BLaER1 (cell line): ENCODE measurements at regions not wholly inside any gene's neighbourhood (a gene's known extent, or its start where the extent isn't known, plus 50 kb on each side); places are given as distances from the start of the nearest gene placed in this dataset.

ENCODE experiments used
- H3K27ac ChIP-seq: shearing (Covaris generic); formaldehyde crosslinking; 2 replicates; pipeline ENCODE4 v1.8.1; 2022
- H3K27me3 ChIP-seq: shearing (Covaris generic); formaldehyde crosslinking; 2 replicates; pipeline ENCODE4 v1.8.1; 2022
- H3K36me3 ChIP-seq: shearing (Covaris generic); formaldehyde crosslinking; 2 replicates; pipeline ENCODE4 v1.8.1; 2022
- H3K4me1 ChIP-seq: shearing (Covaris generic); formaldehyde crosslinking; 2 replicates; pipeline ENCODE4 v1.8.1; 2022
- H3K4me2 ChIP-seq: shearing (Covaris generic); formaldehyde crosslinking; 2 replicates; pipeline ENCODE4 v1.8.1; 2022
- H3K4me3 ChIP-seq: shearing (Covaris generic); formaldehyde crosslinking; 2 replicates; pipeline ENCODE4 v1.8.1; 2022
- H3K9ac ChIP-seq: shearing (Covaris generic); formaldehyde crosslinking; 2 replicates; pipeline ENCODE4 v1.8.1; 2022
- H3K9me3 ChIP-seq: shearing (Covaris generic); formaldehyde crosslinking; 2 replicates; pipeline ENCODE4 v1.8.1; 2022
- H4K20me1 ChIP-seq: shearing (Covaris generic); formaldehyde crosslinking; 2 replicates; pipeline ENCODE4 v1.8.1; 2022
- Cebpa-rat ChIP-seq: shearing (Covaris generic); IDR thresholded peaks from 2 replicates; pipeline ENCODE4 v1.8.1; 2022

GRCh38 chr6:144544266-144544830 lies 259.2 kb downstream of the UTRN start:
- Histone ChIP-seq H3K9me3 (no peaks in the 10 kb centered on the region), H3K9ac (no peak overlapping the region), H3K27ac (no peak overlapping the region), H3K36me3 (peaks cover 82% of the 10 kb centered on the region), H3K4me1 (no peaks in the 10 kb centered on the region), H3K4me2 (no peak overlapping the region), H4K20me1 (no peaks in the 10 kb centered on the region), H3K4me3 (no peak overlapping the region), H3K27me3 (no peaks in the 10 kb centered on the region)
- TF ChIP-seq Cebpa-rat, result no peak

GRCh38 chr6:144546807-144547206 lies 261.7 kb downstream of the UTRN start:
- no peak for TF ChIP-seq Cebpa-rat
- H3K9ac ChIP-seq, result no peak overlapping the region
- H3K4me1 ChIP-seq, result no peaks in the 10 kb centered on the region

GRCh38 chr6:144547409-144547808 lies 262.3 kb downstream of the UTRN start:
- no peak overlapping the region for H3K27ac ChIP-seq
- H3K9me3 ChIP-seq, result no peaks in the 10 kb centered on the region
- H3K4me1 ChIP-seq, result no peaks in the 10 kb centered on the region
- H3K4me2 ChIP-seq, result no peak overlapping the region
- no peaks in the 10 kb centered on the region for H3K27me3 ChIP-seq
- no peak for TF ChIP-seq Cebpa-rat
- H3K9ac ChIP-seq, result no peak overlapping the region
- no peaks in the 10 kb centered on the region for H4K20me1 ChIP-seq
- peaks cover 81% of the 10 kb centered on the region for H3K36me3 ChIP-seq
- H3K4me3 ChIP-seq, result no peak overlapping the region

More at GRCh38 chr6:144546807-144547206, 261.7 kb downstream of the UTRN start:
- Histone ChIP-seq H3K4me3 (no peak overlapping the region), H3K36me3 (peaks cover 81% of the 10 kb centered on the region), H3K9me3 (no peaks in the 10 kb centered on the region), H3K4me2 (no peak overlapping the region), H4K20me1 (no peaks in the 10 kb centered on the region), H3K27ac (no peak overlapping the region), H3K27me3 (no peaks in the 10 kb centered on the region)

- no peaks in the 10 kb centered on the region for H3K9me3 ChIP-seq
- no peak overlapping the region for H3K27ac ChIP-seq
- H3K9ac ChIP-seq, result no peak overlapping the region
- H4K20me1 ChIP-seq, result no peaks in the 10 kb centered on the region
- H3K4me3 ChIP-seq, result no peak overlapping the region
- no peaks in the 10 kb centered on the region for H3K4me1 ChIP-seq
- peaks cover 81% of the 10 kb centered on the region for H3K36me3 ChIP-seq
- H3K27me3 ChIP-seq, result no peaks in the 10 kb centered on the region
- no peak for TF ChIP-seq Cebpa-rat
- H3K4me2 ChIP-seq, result no peak overlapping the region
Measured at GRCh38 chr6:144548536-144548935, 263.4 kb downstream of the UTRN start.

DNA sequence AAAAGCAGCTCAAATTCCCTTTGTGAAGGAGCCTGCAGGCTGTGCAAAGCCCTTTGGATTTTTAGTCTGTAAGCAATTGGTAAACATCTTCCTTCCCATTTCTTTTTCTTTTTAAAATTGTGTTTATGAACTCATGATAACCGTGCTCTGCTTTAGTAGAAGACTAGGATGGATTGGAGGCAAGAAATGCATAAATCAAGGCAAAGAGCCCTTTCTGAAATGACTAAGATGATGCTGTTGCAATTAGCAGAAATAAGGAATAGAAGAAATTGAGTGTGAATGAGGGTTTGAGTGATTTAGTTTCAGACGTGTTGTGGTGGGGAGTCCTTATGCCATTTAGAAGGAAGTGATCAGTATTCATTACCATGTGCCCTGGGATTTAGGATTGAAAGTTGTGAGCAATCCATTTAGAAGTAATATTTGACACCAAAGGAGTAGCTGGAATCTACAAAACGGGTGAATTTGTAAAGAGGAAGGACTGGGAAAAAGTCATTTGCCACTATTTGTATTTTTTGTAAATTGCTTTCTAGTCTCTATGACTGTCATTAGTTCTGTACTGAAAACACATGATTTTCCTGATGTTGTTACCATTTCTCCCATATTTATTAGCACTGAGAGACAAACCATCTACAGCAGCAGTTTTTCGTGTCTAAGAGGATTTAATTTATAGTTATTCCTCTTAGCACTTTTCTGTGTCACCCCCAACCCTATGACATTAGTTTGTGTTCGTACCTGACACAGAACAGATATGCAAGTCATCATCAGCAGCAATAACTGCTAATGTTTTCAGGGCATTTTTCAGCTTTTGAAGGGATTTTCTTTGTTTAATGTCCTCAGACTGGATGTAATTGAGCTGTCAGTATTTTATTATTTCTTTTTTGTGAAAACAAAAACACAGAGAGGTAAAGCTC lies 265.0 kb downstream of the UTRN start:
- H3K27me3 ChIP-seq, result no peaks in the 10 kb centered on the region
- no peak overlapping the region for H3K4me3 ChIP-seq
- no peak overlapping the region for H3K27ac ChIP-seq
- H3K9ac ChIP-seq, result no peak overlapping the region
- no peaks in the 10 kb centered on the region for H4K20me1 ChIP-seq
- no peaks in the 10 kb centered on the region for H3K9me3 ChIP-seq
- TF ChIP-seq Cebpa-rat, result no peak
- no peak overlapping the region for H3K4me2 ChIP-seq
- peaks cover 75% of the 10 kb centered on the region for H3K36me3 ChIP-seq
- H3K4me1 ChIP-seq, result no peaks in the 10 kb centered on the region

GRCh38 chr6:144551339-144551738 lies 266.2 kb downstream of the UTRN start:
- Histone ChIP-seq H3K9me3 (no peaks in the 10 kb centered on the region), H3K9ac (no peak overlapping the region), H3K4me2 (no peak overlapping the region), H3K27ac (no peak overlapping the region), H3K36me3 (peaks cover 73% of the 10 kb centered on the region), H4K20me1 (no peaks in the 10 kb centered on the region), H3K4me3 (no peak overlapping the region), H3K27me3 (no peaks in the 10 kb centered on the region), H3K4me1 (no peaks in the 10 kb centered on the region)
- TF ChIP-seq Cebpa-rat, result no peak

DNA sequence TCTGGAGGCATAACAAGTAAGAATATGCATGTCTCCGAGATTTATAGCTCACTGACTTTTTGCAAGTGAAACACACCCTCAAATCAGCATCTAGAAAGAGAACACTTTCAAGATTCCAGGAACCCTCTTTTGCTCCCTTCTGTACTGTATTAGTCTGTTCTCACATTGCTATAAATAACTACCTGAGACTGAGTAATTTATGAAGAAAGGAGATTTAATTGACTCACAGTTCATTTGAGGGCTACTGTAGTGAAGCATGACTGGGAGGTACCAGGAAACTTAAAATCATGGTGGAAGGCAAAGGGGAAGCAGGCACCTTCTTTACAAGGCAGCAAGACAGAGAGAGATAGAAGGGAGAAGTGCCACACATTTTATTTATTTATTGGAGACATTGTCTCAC lies 269.9 kb downstream of the UTRN start:
- Histone ChIP-seq H3K9ac (no peak overlapping the region), H3K4me2 (no peak overlapping the region), H3K27me3 (no peaks in the 10 kb centered on the region), H3K4me1 (no peaks in the 10 kb centered on the region), H3K4me3 (no peak overlapping the region), H4K20me1 (no peaks in the 10 kb centered on the region), H3K27ac (no peak overlapping the region), H3K9me3 (no peaks in the 10 kb centered on the region), H3K36me3 (peaks cover 84% of the 10 kb centered on the region)
- no peak for TF ChIP-seq Cebpa-rat

DNA sequence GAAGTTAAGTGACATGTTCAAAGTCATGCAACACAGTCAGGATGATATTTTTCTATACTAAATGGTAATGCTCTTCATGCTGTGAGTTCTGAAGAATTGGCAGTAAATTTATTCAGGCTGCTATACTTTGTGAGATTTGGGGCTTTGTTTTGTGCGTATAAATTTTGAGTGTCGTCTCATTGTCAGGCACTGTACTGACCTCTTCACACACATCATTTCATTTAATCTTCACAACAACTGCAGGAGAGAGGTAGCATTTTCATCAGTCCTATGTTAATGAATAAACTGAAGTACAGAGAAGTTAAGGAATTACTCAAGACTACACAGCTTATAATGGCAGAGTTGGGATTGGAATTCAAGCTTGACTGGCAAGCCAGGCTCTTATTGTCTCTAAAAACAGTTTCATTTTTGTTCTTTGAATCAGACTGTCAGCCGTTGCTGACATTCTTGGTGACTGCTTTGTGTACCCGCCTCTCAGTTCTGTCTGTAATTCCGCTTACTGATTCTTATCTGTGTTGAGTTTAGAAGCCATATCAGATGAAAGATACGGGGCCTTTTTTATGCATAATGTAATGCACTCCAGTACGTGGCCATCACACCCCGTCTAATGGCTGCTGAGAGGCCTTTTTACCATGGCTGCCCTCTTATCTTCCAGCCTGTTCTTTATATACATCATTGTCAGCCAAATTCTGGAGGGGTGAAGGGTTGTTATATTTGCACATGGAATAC lies 274.9 kb downstream of the UTRN start:
- Histone ChIP-seq H3K36me3 (peaks cover 72% of the 10 kb centered on the region), H3K9me3 (no peaks in the 10 kb centered on the region; the same call in 1 of the 2 replicates), H3K27me3 (no peaks in the 10 kb centered on the region), H3K4me3 (no peak overlapping the region), H3K9ac (no peak overlapping the region), H3K4me1 (no peaks in the 10 kb centered on the region), H3K4me2 (no peak overlapping the region), H3K27ac (no peak overlapping the region), H4K20me1 (no peaks in the 10 kb centered on the region)
- TF ChIP-seq Cebpa-rat, result no peak

- TF ChIP-seq Cebpa-rat, result no peak
- no peak overlapping the region for H3K27ac ChIP-seq
Measured at GRCh38 chr6:144561455-144562043, 276.4 kb downstream of the UTRN start.

More at GRCh38 chr6:144561455-144562043, 276.4 kb downstream of the UTRN start:
- Histone ChIP-seq H3K9me3 (no peaks in the 10 kb centered on the region; the same call in 1 of the 2 replicates), H4K20me1 (peaks cover 4% of the 10 kb centered on the region; the same call in 1 of the 2 replicates), H3K9ac (no peak overlapping the region), H3K4me3 (no peak overlapping the region), H3K4me2 (no peak overlapping the region), H3K27me3 (no peaks in the 10 kb centered on the region), H3K36me3 (peaks cover 60% of the 10 kb centered on the region), H3K4me1 (peaks cover 13% of the 10 kb centered on the region)
